OCI-LY3 (cell line): ENCODE measurements at regions not wholly inside any gene's neighbourhood (a gene's known extent, or its start where the extent isn't known, plus 50 kb on each side); places are given as distances from the start of the nearest gene placed in this dataset.

Experiments
- CTCF ChIP-seq: fragments of 200-600, 300-600 bp; sonication (generic); IDR thresholded peaks from 2 replicates; pipeline ENCODE4 v1.5.1; 2014; ENCODE audit warnings: antibody characterized with exemption, low read length, low read depth
- EZH2phosphoT487 ChIP-seq: fragments of 200-600 bp; shearing (Covaris generic); IDR thresholded peaks from 2 replicates; pipeline ENCODE4 v1.6.1; 2018; ENCODE audit warnings: antibody characterized with exemption, mixed run types, low read depth

DNA sequence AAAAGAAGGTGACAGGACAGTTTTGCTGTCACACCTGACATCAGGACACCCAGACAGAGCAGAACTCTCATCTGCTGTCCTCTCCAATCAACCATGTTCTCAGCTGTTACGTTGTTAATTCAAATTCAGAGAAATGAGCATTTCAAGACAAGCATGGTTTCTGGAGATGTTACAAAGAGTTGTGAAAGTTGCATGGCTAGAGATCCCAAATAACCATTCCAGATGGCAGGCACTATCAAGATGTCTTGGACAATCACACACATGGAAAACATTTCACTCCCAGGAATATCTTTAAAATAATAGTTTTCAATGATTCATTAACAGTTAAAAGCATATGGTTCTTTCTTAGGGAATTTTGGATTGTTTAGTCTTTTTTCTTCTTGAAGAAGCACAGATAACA is 533.1 kb downstream of the AGTPBP1 start:
- TF ChIP-seq CTCF (no peak), EZH2phosphoT487 (no peak)
